A172 (cell line): ENCODE measurements at regions not wholly inside any gene's neighbourhood (a gene's known extent, or its start where the extent isn't known, plus 50 kb on each side); places are given as distances from the start of the nearest gene placed in this dataset.
"Not testable (repeated sequence)": the region's sequence is repeated elsewhere in the genome, so short reads cannot be mapped to it uniquely, and the experiment has no call there.

Experiments used
- DNase-seq: peaks from one replicate; pipeline ENCODE4 v3.0.0-alpha.2; 2015; ENCODE audit warnings: low spot score

DNA sequence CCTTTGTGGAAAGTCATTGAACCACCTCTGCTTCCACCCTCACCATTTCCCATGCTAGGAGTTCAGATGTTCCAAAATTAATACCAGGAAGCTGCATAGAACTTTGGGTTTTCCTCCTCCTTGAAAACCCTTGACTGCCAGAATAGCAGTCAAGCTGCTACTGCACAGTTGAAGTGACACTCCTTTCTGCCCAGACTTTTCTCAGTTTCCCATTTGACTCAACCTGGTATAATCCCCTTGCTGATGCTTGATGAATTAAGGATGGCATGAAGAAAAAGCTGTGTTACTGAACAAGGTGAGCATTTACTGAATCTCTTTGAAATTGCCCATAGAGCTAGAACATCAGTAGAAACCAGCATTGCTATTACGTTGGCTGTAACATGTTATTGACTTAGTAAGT lies 286.0 kb downstream of the EDEM1 start:
- DNase-seq: no peak

DNA sequence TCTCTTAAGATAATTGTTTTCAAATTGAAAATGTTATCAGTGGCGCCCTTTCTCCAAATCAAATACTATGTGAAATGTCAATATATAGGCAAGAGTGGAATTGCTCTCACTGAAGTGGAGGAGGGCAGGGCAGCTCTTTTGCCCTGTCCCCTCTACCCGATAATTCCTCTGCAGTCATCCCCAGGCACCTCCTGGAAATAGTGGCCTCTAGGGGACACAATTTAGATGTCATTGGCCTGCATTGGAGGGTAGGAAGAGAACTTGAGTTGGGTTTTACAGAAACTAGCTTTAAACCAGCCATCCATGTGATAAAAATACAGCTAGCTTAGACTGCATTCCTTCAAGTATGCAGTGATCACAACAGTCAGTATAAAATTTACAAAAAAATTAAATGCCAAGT lies 288.9 kb downstream of the EDEM1 start:
- DNase-seq: no peak

DNA sequence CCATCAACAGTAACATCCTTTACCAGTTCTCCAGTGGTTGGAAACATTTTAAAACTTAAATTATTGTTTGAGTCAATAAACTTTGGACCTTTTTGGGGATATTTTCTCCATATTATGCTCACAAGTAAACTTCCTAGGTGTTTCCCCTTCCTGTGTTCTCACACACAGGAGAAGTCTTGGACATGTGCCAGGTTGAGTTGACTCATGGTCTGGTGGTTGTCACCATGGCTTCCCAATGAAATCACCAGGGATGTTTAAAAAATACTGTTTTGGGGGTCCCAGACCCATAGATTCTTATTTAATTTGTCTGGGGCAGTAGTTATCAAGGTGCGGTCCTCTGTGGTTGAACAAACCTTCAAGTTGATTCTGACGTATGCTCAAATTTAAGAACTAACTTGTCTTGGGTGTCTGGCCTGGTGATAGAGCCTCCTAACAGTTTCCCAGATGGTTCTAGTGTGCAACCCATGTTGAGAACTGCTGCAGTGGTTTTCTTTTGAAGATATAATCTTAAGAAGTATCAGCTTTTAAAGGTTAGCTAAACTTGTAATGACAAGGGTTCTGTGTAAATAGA lies 291.8 kb downstream of the EDEM1 start:
- peak; percentile 2 for DNase-seq

DNA sequence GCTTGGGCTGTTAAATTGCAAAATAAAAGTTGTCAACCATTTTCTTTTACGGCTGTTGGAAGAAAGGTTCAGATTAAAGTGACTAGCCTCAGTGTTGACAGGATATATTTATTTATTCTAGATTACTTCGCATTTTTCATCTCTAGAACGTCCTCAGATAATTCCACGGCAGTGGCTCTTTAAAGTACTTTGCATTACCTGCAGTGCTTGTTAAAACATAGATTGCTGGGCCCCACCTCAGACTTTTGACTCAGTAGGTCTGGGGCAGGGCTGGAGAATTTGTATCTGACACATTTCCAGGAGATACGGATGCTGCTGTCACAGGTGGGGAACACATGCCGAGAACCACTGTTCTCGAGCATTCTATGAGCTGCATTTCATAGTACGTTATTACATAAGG lies 292.7 kb downstream of the EDEM1 start:
- DNase-seq: no peak

DNA sequence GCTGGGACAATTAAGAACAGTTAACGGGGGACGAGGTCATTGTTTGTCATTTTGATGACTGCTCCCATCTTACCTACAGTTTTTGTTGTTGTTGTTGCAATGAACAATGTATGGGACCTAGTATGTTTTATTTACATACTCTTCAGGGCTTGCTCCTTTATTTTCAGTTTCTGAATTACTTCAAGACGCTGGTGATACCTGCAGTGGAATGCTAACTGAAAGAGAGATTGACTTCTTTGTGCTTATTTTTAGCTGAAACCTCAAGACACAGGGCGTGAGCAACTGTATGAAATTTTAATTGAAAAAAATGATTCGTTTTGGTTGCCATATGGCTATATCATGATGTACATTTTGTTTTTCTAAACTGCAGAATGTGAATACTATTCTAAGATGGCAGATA lies 297.9 kb downstream of the EDEM1 start:
- no peak for DNase-seq

DNA sequence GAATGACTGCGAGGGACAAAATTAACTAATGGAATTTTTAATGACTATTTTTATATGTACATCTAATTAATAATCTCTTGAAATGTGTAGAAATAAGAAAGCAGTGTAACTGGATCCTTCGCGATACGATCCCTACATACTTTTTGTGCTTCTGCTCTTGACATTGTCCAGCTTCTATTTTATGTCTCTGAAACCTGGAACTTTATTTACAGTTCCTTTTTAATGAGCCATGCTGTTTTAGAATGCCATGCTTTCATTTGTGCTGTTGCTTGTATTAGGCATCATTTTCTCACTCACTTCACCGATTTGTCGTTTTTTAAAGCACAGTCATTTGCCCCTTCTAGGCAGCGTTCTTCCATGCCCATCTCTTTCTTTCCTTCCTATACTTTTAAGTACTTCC lies 301.3 kb downstream of the EDEM1 start:
- DNase-seq: no peak

DNA sequence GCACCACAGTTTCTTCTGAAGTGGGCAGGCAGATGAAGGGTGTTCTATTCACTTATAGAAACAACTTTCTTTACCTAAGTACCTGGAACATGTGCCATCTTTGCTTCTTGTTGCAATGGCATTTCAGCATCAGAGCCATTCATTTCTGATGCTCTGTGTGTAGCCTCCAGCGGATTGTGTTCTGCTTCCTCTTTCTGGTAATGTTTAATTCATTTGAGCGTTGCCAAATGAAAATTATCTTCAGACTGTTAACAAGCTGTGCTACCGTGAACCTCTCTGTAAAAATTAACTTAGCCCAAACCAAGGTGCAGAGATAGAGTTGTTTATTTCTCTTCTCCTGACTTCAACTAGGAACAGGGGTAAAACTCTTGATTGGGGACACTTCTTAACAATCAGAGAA lies 302.0 kb downstream of the EDEM1 start:
- no peak for DNase-seq

DNA sequence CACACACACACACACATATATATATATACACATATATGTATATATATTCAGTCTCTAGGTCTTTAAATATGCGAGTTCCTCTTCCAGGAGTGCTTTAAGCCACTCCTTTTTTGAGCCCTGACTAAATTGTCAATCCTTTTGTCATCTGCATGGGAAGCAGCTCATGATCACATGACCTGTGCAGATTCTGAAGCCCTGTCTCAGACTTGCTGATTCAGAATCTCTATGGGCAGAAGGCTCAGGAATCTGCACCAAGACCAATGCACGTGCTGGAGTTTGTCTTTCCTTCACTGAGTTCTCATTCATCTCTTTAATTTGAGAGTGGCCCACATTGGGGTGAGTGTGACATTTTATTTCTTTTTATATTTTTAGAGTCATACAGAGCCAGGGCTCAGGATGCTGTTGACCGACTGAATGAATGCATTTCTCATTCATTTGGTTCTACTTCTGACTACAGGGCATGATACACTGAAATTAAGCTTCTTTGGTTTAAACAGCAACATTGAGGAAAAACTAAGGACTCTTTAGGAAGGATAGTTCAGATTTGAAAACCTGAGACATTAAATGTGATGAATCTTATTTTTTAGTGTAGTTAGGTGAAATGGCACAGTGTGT lies 307.5 kb downstream of the EDEM1 start:
- DNase-seq: no peak

DNA sequence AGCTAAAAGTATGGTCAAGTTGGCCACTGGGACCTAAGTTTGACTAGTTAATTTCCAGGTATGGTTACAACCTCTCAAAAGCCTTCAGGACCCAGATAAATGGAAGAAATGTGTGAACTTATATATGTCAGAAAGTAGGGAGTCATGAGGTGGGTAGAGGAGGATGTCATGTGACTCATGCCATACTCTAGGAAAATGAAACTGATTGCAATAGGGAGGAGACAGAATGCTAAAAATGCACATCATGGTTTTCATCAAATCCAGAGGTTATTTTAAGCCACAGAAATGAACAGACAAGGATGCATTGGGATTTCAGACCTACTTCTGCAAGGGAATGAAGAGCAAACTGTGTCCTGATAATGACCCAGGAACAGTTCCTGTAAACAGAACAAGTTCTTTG lies 310.0 kb downstream of the EDEM1 start:
- DNase-seq: no peak

DNA sequence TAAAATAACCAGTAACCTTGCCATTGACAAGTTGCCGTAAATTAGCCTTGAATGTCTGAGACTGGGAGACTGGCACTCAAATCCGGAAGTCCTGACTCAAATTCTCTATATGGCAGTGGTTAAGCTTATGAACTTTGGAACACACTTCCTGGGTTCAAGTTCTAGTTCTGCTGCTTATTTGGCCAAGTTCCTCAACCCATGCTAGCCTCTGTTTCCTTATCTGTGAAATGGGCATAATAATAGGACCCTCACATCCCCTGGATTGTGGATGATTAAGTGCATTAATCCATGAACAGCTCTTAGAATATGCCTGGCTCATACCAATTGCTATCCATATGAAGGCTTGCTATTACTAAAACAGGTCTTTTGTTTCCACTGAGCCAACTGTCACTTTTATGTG lies 311.5 kb downstream of the EDEM1 start:
- DNase-seq: no peak

DNA sequence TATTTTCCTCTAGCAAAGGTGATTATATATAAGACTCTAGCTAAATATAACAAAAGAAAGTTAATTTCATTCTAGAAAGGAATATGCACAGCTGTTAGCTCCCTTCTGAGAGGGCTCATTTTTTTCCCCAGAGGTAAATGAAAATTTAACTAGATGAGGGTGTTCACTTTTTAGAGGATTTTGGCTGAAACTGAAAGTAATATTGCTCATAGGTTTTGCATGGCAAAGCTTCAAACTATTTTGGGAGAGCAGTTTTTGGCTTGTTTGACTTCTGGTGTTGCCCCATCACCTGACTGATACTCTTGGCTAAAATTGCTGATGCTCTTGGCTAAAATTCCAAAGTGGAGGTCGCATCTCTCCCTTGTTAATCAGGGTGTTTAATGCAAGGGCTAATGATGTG lies 311.9 kb downstream of the EDEM1 start:
- DNase-seq: no peak

DNA sequence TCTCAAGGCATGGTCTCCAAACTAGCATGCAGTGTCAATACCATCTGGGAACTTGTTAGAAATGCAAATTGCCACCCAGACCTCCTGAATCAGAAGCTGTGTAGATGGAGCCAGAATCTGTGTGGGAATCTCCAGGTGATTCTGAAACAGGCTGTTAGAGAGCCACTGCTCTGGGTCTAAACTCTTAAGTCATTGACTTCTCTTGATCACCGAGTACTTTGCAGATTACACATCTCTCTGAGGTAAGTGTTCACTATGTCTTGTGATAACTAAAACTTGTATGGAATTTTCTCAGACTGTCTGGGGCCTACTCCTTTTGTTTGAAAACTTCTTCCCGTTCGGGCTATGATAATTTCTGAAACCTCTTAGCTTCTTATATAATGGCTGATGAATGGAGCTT lies 315.6 kb downstream of the EDEM1 start:
- no peak for DNase-seq

DNA sequence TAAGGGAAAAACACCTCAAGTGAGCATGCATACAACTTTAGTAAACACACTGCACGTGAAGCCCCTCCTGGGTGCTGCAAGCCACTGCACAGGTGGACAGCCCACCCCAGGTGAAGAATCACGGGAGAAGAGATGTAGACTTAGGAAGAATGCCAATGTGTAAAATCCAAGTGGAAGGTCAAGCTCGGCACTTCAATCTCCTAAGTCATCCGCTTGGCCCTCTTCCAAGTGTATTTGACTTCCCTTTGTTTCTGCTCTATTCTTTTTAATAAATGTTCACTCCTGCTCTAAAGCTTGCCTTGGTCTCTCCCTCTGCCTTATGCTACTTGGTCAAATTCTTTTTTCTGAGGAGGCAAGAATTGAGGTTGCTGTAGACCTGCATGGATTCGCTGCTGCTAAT lies 316.6 kb downstream of the EDEM1 start:
- DNase-seq: no peak

DNA sequence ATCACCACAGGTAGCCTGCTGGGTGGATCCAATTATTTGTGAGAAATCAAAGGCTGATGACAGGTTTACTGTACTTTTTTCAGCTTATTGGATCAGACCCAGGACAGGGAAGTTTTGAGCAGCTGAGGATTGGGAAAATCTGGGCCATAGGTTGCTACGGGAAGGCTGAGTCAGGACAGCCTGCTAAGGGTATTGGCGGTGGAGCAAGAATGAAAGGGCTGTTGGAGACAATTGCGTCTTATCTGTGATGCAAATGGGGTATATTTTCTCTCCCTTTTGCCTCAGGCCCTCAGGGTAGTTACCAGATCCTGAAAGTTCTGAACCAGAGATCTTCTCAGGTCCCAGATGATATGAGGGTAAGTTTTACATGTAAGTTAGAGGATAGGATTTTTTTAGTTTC lies 317.7 kb downstream of the EDEM1 start:
- DNase-seq: no peak

DNA sequence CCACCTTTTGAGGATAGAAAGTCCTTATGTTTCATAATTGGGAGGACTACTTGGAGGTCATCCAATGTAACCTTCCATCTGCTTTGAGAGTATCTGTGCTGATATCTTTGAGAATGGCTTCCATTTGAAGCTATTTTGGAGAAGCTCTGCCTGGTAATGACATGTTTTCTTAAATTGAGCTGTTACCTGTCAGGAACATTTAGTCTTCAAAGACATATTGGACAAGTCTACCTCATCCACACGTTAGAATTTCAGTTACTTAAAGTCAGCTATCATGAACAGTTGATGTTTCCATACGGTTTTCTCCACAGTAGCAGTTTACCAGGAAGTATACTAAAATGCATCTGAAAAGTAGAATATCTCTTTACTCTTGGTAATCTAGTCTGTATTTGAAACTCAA lies 318.5 kb downstream of the EDEM1 start:
- no peak for DNase-seq

DNA sequence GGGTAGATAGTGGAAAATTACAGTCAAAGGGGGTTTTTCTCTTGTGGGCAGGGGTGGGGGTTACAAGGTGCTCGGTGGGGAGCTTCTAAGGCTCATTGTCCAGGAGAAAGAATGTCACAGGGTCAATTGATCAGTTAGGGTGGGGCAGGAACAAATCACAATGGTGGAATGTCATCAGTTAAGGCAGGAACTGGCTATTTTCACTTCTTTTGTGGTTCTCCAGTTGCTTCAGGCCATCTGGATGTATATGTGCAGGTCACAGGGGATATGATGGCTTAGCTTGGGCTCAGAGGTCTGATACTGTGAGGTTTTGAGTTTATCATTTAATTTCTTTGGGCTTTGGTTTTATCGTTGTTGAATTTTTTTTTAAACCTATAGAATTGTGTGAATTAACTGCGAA lies 321.4 kb downstream of the EDEM1 start:
- not testable (repeated sequence) for DNase-seq

DNA sequence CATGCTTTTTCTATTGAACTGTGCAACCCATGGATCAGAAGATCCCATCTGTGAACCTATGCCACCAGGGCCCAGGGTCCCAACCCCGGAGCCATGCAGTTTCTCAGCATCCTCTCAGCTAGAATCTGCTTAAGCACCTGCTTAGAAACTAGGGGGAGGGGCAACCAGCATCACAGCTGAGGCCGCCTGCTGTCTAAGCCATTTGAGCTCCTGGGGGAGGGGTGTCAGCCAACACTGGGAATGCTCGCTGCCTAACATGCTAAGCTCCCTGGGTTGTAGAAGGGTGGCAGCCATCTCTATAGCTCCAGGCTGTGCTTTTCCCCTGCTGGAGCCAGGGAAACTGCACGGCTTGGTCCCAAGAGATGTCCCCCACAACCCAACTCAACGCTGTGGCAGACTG lies 322.8 kb downstream of the EDEM1 start:
- DNase-seq: no peak

DNA sequence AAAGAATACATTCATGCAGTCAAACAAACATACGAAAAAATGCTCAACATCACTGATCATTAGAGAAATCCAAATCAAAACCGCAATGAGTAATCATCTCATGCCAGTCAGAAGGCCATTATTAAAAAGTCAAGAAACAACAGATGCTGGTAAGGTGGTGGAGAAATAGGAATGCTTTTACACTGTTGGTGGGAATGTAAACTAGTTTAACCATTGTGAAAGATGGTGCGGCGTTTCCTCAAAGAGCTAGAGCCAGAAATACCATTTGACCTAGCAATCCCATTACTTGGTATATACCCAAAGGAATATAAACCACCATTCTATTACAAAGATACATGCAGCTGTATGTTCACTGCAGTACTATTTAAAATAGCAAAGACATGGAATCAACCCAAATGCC lies 330.4 kb downstream of the EDEM1 start:
- DNase-seq: no peak

DNA sequence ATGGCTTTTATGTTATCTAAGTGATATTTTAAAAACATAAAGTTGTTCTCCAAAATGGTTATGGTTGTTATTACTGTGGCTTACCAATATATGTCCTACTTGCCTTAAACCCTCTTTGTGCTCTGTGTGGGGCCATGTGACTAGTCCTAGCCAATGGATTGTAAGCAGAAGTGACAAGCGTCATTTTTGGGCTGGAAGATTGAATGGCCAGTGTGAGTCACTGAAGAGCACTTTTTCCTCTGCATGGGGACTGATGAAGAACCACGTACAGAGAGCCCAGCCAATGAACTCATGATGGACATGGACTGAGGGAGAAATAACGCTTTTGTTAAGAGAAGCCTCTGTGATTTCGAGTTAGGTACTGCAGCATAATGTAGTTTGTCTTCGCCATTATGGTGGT lies 332.7 kb downstream of the EDEM1 start:
- no peak for DNase-seq

DNA sequence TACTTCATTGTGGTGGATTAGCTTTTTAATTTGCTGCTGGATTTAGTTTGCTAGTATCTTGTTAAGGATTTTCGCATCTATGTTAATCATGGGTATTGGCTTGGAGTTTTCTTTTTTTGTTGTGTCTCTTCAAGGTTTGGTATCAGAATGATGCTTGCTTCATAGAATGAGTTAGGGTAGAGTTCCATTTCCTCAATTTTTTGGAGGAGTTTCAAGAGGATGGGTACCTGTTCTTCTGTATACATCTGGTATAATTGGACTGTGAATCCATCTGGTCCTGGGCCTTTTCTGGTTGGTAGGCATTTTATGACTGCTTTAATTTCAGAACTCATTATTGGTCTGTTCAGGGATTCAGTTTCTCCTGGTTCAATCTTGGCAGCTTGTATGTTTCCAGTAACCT lies 335.6 kb downstream of the EDEM1 start:
- no peak for DNase-seq

DNA sequence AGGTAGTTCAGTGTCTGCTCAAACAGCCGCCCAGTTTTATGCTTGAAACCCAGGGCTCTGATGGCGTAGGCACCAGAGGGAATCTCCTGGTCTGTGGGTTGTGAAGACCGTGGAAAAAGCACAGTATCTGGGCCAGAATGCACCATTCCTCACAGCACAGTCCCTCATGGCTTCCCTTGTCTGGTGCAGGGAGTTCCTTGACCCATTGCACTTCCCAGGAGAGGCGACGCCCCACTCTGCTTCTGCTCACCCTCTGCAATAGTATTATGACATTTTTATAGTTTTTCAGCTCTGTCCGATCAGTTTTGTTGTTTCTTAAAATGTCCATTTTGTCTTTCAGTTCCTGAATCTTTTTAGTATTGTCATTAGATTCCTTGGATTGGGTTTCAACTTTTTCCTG lies 343.5 kb downstream of the EDEM1 start:
- no peak for DNase-seq

DNA sequence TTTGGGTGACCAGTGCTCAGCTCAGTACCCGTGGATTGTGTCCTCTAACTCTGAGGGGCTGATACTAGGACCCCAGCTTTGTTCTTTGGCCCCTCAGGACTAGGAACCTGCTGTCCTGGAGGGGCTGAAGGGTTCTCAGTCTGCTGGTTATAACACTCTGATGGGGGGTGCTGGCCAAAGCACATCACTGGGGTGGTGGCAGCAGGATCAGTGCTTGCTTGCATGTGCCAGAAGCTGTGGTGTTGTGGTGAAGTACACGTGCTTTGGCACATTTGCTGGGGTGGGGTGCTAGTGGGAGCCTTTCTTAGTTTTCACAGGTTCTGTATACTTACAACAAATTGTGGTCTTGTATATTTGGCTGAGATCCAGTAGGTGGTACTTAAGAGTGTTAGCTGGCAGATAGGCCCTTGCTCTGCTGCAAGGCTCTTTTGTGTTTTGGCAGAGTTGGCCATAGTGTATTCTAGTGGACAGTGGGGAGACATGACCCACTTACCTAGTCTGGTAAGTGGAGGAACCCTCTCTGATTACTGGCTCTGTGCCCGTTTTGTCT lies 344.3 kb downstream of the EDEM1 start:
- no peak for DNase-seq

DNA sequence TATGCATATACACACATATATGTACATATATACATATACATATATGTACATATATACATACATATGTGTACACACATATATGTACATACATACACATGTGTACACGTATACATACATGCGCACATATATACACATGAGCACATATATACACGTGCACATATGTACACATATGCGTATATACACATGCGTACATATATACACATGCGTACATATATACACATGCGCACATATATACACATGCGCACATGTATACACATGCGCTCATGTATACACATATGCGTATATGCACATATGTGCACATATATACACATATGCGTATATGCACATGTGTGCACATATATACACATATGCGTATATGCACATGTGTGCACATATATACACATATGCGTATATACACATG lies 353.0 kb downstream of the EDEM1 start:
- no peak for DNase-seq

DNA sequence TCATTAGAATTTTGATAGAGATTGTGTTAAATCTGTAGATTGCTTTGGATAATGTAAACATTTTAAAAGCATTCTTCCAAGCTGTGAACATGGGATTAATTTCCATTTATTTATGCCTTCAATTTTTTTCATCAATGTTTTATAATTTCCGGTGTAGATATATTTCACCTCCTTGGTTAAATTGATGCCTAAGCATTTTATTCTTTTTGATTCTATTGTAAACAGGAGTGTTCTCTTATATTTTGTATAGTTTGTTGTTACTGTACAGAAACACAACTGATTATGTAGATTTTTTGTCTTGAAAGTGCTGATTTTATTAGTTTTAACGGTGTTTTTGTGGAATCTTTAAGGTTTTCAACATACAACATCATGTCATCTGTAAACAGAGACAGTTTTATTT lies 355.0 kb downstream of the EDEM1 start:
- no peak for DNase-seq
